Muscle of arm (tissue), 1 donor: ENCODE measurements at regions not wholly inside any gene's neighbourhood (a gene's known extent, or its start where the extent isn't known, plus 50 kb on each side); places are given as distances from the start of the nearest gene placed in this dataset.
"Not testable (repeated sequence)": the region's sequence is repeated elsewhere in the genome, so short reads cannot be mapped to it uniquely, and the experiment has no call there.

ENCODE experiments used
- DNase-seq: peaks from one replicate; pipeline ENCODE4 v3.0.0-alpha.2; 2013

DNA sequence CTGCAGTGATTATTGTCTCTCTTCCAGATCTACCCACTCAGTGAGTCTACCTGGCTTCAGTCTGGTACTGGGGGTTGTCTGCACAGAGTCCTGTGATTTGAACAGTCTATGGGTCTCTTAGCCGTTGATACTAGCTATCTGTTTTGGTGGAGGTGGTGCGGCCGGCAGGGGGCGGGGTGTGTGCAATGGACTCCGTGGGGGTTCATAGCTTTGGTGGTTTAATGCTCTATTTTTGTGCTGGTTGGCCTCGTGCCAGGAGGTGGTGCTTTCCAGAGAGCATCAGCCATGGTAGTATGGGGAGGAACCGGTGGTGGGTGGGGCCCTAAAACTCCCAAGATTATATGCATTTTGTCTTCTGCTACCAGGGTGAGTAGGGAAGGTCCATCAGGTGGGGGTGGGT, 1120.1 kb upstream of the FAM98A start:
- no peak for DNase-seq

DNA sequence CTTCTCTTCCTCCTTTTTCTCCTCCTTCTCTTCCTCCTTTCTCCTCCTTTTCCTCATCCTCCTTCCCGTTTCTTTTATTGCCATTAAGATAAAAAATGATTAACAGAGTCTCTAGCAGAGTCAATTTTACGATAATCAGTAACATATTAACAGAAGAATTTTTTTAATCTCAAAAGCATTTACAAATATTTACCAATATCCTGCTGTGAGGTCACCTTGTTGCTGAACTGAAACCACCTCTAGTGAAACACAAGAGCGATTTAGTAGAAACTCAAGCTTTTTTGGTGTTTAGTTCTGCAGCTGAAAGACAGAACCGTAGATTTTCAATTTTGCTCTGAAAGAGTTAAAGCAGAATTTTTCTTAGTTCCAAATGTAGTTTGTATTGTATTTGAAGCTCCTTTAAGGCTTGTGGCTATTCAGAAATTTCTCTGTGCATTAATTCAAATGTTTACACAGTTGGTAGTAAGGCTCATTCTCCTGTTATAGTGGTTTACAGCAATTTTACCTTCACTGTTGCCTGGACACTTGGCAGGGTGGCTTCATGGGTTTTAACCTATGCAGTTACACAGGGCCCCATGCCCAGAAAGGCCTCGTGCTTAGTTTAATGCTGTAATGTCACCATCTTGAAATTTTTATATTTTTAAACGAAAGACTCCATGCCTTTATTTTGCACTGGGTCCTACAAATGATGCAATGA, 1106.6 kb upstream of the FAM98A start:
- DNase-seq = no peak

DNA sequence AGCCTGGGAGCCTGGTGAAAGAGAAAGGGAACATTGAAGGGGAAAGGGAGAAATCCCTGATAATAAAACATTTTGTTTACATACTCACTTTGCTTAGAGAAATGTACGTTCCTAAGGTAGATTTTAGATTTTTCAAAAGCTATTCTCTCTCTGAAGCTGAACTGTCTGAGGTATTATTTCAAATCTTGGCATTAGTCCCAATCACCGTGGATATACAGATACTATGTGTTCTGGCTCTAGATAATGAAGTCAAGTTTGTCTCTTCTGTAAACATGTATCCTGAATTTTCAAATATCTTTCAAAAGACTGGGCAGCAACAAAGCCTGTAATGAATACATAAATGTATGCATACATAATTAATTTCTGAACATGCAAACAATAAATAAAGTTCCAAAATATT, 1104.2 kb upstream of the FAM98A start:
- DNase-seq = no peak

DNA sequence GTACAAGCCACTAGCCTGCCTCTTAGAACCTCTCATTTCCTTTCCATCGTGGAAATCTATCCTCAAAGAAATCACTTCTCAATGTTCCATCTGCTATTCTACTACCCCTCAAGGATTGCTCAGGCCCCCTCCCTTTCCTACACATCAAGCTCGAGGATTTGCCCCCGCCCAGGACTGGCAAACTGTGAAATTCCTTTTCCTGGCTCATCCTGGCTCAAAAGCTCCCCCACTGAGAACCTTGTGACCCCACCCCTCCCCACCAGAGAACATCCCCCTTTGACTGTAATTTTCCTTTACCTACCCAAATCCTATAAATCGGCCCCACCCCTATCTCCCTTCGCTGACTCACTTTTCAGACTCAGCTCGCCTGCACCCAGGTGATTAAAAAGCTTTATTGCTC, 1103.3 kb upstream of the FAM98A start:
- not testable (repeated sequence) for DNase-seq

DNA sequence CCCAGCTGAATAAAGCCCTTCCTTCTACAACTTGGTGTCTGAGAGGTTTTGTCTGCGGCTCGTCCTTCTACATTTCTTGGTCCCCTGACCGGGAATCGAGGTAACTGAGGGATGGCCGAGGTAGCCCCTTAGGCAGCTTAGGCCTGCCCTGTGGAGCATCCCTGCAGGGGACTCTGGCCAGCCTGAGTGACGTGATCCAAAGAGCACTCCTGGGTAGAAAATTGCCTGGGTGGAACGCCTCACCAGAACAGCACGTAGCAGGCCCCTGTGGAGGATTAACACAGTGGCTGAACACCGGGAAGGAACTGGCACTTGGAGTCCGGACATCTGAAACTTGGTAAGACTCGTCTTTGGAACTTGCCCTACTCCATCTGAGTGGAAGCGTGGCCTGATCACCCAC, 1078.5 kb upstream of the FAM98A start:
- not testable (repeated sequence) for DNase-seq

DNA sequence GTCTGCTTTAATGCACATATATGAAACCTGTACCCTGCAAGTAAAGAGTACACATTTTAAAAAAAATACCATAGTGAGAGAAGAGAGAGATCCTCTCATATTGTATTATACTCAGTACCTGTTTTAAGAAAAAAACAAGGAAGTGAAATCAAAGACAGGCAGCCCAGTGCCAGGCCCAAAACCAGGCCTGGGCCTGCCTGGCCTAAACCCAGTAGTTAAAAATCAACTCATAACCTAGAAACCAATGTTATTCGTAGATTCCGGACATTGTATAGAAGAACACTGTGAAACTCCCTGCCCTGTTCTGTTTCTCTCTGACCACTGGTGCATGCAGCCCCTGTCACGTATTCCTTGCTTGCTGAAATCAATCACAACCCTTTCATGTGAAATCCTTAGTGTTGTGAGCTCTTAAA, 1078.0 kb upstream of the FAM98A start:
- not testable (repeated sequence) for DNase-seq

DNA sequence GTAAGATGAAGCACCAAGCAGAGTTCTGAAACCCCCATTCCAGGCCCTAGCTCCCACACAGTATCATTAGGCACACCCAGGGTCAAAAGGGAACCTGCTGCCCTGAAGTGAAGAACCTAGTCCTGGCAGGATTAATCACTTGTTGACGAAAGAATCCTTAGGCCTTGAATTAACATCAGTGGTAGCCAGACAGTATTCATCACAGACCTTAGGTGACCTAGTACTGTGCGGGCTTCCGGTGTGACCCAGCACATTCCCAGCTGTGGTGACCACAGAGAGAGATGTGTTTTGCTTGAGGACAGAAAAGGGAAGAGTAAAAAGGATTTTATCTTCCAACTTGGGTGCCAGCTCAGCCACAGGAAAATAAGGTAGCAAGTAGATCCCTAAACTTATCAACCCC, 1071.4 kb upstream of the FAM98A start:
- no peak for DNase-seq

DNA sequence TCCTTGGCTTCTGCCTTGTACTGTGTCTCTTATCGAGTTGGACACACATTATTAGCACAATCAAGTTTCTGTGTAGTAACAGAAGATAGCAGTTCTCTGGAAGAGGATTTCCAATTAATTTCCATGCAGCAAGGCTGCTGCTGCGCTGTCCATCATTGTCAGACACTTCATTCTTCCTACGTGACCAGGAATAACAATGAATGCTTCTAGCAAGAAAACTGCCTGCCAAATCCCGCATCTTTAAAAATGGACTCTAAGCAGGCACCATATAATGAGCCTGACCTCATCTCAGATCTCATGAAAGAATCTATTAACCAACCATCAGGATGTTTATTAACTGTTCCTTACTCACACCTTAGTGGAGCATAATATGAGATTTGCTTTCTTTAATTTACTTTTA, 1067.7 kb upstream of the FAM98A start:
- DNase-seq = no peak

DNA sequence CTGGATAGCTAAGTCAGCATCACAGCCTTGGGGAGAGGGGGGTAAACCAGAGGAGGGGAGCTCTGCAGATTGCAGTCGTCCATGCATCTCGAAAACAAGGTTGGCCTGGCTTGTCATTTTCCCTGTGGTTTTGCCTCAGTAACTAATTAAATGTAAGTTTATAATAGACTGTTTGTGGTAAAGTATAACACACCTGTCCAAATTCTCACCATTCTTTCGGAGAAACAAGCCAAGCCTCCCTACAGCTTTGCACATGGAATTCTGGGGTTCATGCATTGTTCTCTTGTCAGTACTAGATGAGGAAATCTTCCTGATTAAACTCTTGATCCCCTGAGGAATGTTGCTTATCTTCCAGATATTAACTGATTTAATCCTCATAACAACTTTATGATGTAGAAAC, 1065.2 kb upstream of the FAM98A start:
- no peak for DNase-seq

DNA sequence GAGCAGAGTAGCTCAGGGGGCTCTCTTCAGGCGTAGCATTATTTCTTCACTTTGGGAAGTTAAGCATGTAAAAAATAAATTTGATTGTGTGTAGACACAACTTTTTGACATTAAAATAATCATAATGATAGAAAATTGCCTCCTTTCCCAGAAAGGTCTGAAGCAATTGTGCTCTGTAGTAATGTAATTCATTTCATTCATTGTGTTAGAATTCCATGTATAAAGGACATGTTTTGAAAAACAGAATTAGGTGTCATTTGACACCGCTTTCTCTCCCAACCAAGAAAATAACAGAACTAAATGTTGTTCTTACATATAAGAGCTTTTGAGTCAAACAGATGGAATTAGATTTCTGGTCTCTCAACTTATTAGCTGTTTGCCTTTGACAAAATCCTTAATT, 1064.2 kb upstream of the FAM98A start:
- DNase-seq = no peak

DNA sequence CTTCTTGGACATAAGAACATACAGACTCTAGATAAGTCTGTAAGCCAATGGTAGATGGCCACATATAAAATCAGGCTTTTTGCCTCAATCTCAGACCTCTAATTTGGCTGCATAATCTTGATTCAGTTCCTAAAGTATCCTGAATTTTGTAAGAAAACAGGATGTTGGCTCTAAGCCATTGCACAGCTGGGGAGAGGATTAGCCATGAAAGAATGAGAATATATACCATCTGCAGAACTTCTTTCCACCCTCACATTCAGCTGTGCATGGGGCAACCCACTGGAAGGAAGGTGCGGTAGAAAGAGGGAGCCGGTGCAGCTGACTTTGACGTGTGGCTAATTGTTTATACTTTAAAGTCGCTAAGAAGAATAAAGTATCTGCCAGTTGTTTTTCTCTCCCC, 1061.6 kb upstream of the FAM98A start:
- DNase-seq = peak; percentile 11

DNA sequence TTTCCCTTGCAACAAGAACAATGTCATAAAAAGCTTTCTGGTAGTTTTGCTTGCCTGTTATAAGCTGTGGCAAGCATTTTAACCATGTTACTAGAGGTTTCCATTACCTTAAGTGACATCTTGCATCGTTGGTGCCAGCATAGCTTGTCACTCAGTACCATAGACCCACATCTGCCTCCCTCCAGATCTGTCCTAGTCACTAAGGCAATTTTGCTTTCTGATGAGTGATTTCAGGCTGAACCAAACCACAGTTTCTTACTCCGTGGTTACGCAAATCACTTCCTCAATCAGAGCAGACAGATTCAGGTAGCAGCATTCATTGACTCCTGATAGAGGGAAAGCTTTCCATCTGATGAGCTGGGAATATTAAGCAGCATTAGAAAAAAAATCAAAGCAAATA, 1057.5 kb upstream of the FAM98A start:
- DNase-seq = no peak

DNA sequence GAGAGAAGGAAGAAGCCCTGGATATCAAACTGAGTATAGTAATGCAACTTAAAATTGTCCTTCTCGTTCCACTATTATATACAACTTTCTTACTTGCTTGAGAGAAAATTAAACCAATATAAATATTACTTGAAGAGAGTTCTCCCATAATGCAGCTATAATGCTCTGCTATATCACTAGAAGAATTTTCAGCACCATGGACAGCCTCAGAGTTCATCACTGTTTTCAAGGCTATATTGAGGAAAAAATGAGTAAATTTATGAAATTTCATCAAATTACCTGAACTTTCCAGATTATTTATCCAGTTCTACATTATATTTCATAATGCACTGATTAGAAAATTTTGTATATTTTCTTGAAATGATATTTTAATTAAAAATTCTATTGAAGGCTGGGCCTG, 1053.5 kb upstream of the FAM98A start:
- peak; percentile 6 for DNase-seq

DNA sequence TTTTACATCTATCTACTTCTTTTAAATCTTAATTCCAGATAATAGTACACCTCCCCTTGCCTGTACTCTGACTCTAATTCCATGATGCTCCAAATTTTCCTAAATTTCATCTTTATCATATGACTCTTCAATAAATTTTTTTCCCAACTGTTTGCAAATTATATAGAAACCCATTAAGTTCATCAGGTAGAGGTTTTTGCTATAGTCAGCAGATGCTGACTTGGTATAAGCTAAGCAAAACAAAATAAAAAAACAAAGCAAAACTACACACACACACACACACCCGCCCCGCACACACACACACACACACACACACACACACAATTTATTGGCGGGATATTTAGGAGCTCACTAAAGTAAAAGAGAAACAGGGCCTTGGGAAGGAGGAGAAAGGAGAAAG, 1047.8 kb upstream of the FAM98A start:
- DNase-seq = no peak

DNA sequence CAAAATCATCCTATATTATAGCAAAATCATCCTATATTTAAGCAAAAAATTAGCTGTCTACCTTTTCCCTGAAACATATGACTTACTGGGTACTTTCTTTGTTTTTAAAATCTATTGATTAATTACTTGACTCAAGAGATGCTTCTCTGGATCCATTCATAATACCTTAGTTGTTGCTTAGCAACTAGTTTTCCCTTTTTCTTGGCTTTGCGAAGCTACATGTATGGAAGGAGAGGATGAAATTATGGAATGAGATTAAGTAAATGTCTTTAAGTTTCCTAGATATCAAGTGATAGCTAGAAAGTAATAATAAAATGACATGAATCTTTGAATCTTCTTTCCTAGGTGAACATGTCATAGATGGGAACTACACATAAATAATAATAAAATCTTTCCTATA, 1033.2 kb upstream of the FAM98A start:
- no peak for DNase-seq

DNA sequence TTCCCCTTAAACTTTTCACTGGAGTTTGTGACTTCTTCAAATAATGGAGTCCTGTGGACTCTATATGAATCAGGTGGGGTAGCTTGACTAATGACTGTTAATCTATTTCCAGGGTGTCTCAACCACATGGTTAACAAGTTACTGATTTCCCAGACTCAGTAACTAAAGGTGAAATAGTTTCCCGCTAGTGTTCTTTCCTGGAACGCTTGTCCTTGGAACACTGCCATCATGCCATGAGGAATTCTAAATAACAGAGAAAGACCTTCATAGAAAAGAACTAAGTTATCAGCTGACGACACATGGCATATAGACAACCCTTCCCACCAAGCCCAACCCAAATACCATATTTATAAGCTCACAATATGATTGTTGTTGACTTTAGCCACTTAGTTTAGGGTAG, 1027.9 kb upstream of the FAM98A start:
- no peak for DNase-seq

DNA sequence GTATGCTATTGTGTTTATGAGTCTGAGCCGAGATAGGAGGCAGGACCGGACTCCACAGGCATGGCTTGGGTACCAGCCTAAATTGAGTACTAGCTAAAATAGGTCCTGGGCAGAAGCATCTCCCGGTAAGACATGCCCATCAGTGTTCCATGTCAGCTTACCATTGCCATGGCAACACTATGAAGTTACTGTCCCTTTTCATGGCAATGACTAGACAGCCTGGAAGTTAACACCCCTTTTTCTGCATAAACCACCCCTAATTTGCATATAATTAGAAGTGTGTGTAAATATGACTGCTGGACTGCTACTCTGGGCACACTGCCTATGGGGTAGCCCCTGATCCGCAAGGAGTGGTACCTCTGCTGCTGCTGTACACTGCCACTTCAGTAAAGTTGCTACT, 1005.1 kb upstream of the FAM98A start:
- DNase-seq = no peak

DNA sequence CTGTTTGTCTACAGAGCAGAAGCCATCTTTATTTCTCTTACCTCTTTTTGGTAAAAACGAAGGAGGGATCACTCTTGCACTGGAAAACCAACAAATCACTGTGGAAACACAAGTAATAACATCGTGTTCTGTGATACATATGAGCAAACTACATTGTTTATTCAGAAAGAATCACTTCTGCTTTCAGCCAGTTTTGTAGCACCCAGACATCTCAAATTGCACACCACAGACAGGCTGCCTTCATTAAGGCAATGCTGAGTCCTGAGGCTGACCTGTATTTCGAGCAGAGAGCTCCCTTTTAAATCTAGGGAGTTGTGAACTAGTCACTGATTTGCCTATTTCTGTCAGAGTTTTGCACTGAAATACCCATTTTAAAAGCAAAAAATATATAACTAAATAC, 1003.2 kb upstream of the FAM98A start:
- no peak for DNase-seq

DNA sequence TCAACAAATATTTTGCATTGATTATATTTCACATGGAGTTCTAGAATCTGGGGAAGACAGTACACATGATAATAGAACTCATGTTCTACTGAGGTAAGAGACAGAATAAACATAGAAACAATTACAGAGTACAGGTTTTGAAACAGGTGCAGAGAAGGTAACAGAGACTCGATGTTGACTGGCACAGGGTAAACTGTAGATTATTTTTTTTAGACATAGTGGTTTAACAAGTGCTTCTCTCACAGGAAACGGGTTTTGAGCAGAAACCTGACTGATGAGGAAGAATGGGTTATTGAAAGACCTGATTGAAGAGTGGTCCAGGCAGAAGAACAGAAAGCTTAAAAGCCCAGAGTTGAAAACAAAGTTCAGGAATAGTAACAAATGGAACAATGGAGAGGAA, 1002.5 kb upstream of the FAM98A start:
- no peak for DNase-seq

DNA sequence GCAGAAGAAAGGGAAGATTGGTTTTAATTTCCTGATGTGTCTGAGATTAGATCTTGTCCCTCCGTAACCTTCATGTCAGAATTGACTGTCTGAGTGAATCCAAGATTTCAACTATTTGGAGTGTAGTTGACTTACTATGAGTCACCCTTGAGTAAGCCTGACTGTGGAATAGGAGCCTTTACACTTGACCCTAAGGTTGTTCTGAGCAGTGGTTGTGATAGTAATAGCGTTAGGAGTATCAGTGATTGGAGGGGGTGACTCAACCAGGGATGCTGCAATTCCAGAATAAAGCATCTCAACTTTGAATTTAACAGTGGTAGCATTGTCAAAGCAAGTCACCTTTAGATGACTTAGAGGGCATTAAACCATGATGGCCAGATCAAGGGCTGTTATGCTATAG, 979.5 kb upstream of the FAM98A start:
- DNase-seq = no peak

DNA sequence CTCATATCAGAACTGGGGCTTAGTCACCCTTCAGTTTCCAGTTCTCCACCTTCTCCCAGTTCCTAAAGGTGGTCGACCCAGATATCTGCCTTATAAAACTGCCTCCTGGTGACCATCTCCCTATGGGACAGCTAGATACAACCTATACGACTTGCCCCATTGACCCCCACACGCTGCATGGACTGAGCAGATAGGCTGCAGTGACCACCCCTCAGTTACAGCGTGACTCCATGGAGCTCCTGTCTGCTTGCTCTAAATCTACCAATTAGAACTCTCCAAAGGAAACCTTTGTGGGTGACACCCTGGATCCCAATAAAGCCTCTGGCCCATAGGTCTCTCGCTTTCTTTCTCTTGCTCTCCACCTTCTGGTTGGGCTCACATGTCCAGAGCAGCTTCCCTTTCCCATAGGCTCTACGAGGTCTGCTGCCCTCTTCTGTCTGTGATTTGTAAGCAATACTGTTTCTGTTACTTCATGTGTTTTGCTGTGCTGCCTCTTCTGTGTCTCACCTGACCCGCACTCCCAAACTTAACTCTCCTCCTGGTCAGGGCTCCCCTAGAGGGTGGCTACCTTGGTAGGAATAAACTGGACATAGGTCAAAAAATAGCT, 971.3 kb upstream of the FAM98A start:
- DNase-seq = no peak

DNA sequence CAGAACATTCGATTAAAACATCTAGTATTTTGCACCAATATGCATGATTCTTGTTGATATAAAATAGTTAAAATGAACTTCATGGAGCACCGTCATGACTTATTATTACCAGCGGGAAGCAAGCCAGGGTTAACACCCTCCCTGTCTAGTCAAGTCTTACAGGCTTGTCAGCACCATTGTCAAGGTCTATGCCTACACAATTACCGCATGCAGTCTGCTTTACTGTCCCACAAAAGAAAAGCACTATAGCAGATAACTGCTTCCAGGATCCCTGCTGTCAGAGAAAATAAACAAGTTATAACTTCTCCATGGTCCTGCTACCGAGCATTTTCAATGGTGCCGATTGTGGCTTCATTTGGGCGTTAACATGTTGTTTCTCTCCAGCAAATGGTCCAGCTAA, 968.0 kb upstream of the FAM98A start:
- no peak for DNase-seq

DNA sequence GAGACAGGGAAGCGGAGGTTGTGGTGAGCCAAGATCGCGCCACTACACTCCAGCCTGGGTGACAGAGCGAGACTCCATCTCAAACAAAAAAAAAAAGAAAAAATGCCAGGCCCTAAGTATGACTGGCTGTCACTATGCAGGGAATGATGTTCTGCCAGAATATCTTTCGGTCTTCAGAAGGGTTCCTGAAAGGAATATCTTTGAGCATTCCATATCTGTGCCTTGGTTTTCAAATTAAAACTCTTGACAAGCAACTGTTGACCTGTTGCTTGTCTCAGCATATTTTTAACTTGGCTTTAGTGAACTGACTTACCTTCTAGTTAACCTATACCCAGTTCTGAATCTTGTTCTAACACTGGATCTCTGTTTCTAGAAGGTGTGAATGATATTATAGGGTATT, 953.2 kb upstream of the FAM98A start:
- no peak for DNase-seq

DNA sequence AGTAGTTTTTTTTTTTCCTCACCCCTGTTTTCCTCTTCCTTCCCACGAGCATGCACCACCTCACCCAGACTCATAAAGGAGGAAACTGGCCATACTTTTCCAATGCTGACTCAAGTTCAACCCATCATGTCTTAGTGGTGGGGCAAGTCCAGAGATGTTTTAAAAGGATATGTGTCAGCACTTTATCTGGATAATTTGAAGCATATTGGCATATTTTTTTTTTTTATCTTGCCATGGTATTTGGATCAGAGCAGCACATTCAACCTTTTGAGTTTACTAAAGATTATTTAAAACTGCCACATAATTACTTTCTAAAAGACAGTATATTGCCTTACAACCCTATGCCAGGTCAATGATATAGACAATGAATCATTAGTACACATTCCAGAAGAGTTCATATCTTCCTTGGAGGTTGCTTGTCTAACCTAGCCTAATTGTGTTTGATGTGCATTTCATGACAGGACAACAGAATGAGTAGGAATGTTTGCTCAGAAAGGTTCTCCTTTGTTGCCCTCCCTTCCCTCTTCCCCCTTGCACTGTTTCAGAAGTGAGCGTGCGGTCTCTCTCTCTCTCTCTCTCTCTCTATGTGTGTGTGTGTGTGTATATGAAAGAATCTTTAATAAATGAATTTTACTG, 950.7 kb upstream of the FAM98A start:
- no peak for DNase-seq
